GM21528 (cell line): ENCODE measurements at regions not wholly inside any gene's neighbourhood (a gene's known extent, or its start where the extent isn't known, plus 50 kb on each side); places are given as distances from the start of the nearest gene placed in this dataset.
"Not testable (repeated sequence)": the region's sequence is repeated elsewhere in the genome, so short reads cannot be mapped to it uniquely, and the experiment has no call there.

ENCODE experiments used
- ATAC-seq: cut with Tn5 transposase; IDR thresholded peaks from one replicate; pipeline ENCODE4 v1.9.1; 2021; ENCODE audit warnings: mild to moderate bottlenecking, moderate library complexity; ENCODE audit not compliant: unreplicated experiment, low FRiP score

GRCh38 chr10:106395041-106395749, 769.3 kb downstream of the SORCS1 start:
- ATAC-seq = no peak

GRCh38 chr10:106392778-106393177, 771.7 kb downstream of the SORCS1 start:
- ATAC-seq = no peak

GRCh38 chr10:106387063-106387462, 777.4 kb downstream of the SORCS1 start:
- ATAC-seq = no peak

- ATAC-seq = no peak
Measured at GRCh38 chr10:106384496-106384895, 780.0 kb downstream of the SORCS1 start.

GRCh38 chr10:106380706-106381105, 783.8 kb downstream of the SORCS1 start:
- ATAC-seq = no peak

GRCh38 chr10:106378251-106378650, 786.3 kb downstream of the SORCS1 start:
- no peak for ATAC-seq

GRCh38 chr10:106370751-106371150, 793.8 kb downstream of the SORCS1 start:
- no peak for ATAC-seq

GRCh38 chr10:106360870-106361269, 803.6 kb downstream of the SORCS1 start:
- ATAC-seq = no peak

GRCh38 chr10:106355450-106355849, 809.1 kb downstream of the SORCS1 start:
- no peak for ATAC-seq

GRCh38 chr10:106348933-106349332, 815.6 kb downstream of the SORCS1 start:
- no peak for ATAC-seq

- ATAC-seq = no peak
Measured at GRCh38 chr10:106347547-106347946, 817.0 kb downstream of the SORCS1 start.

- ATAC-seq = not testable (repeated sequence)
Measured at GRCh38 chr10:106343539-106343938, 821.0 kb downstream of the SORCS1 start.

GRCh38 chr10:106341356-106341755, 823.1 kb downstream of the SORCS1 start:
- ATAC-seq = no peak

GRCh38 chr10:106338486-106338885, 826.0 kb downstream of the SORCS1 start:
- no peak for ATAC-seq

GRCh38 chr10:106336874-106337273, 827.6 kb downstream of the SORCS1 start:
- ATAC-seq = no peak

GRCh38 chr10:106327747-106328146, 836.8 kb downstream of the SORCS1 start:
- ATAC-seq = no peak

GRCh38 chr10:106320876-106321275, 843.6 kb downstream of the SORCS1 start:
- ATAC-seq = no peak

- ATAC-seq = no peak
Measured at GRCh38 chr10:106320078-106320477, 844.4 kb downstream of the SORCS1 start.

- no peak for ATAC-seq
Measured at GRCh38 chr10:106317554-106317953, 847.0 kb downstream of the SORCS1 start.

GRCh38 chr10:106313041-106313440, 851.5 kb downstream of the SORCS1 start:
- no peak for ATAC-seq

- no peak for ATAC-seq
Measured at GRCh38 chr10:106312087-106312486, 852.4 kb downstream of the SORCS1 start.

- no peak for ATAC-seq
Measured at GRCh38 chr10:106311590-106311989, 852.9 kb downstream of the SORCS1 start.

- no peak for ATAC-seq
Measured at GRCh38 chr10:106310596-106310995, 853.9 kb downstream of the SORCS1 start.
